VCaP (cell line): ENCODE measurements at regions not wholly inside any gene's neighbourhood (a gene's known extent, or its start where the extent isn't known, plus 50 kb on each side); places are given as distances from the start of the nearest gene placed in this dataset.
"Not testable (repeated sequence)": the region's sequence is repeated elsewhere in the genome, so short reads cannot be mapped to it uniquely, and the experiment has no call there.

ENCODE experiments used
- H3K27ac ChIP-seq: fragments of 450-650 bp; 2 replicates; pipeline ENCODE4 v1.5.1; 2017
- TF ChIP-seq, protein P1 (sequence below): fragments of 450-650 bp; conservative IDR thresholded peaks from 2 replicates; pipeline ENCODE4 v1.5.1; 2017; ENCODE audit warnings: mild to moderate bottlenecking, moderate library complexity

DNA sequence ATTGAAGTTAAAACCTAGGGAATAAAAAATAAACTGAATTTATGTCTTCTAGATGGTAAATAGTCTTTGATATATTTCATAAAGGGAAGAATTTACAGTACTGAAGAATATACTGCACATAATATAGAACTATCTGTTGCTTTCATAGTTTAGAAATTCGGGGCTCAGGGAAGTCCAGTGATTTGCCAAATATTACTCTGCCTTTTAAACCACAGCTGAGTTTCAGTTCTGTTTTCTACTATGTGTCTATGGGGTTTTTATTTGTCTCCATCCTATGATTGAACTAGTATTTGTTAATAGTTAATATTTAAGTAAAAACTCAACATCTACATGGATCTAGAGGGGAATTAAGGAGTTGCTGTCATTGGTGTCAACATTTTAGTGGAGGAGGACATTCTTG, 715.0 kb upstream of the CDH8 start:
- no peak overlapping the region for H3K27ac ChIP-seq

DNA sequence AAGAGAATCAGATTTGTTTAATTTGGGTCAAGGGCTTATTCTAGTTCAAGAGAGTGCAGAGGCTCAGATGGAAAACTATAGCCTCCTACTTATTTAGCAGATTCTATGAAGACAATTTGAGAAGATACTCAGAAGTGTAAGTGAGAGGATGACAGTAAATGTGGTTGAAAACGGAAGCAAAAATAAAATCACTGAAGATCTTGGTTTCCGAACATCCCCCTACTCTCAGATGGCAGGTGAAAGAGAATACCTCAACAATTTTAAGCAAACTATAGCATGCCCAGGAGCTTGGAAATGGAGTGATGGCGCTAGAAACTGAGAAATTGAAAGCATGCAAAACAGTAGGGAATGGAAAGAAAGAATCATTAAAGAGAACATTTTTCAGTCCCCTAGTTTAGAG, 705.5 kb upstream of the CDH8 start:
- H3K27ac ChIP-seq, result no peak overlapping the region
- TF ChIP-seq, protein P1, sequence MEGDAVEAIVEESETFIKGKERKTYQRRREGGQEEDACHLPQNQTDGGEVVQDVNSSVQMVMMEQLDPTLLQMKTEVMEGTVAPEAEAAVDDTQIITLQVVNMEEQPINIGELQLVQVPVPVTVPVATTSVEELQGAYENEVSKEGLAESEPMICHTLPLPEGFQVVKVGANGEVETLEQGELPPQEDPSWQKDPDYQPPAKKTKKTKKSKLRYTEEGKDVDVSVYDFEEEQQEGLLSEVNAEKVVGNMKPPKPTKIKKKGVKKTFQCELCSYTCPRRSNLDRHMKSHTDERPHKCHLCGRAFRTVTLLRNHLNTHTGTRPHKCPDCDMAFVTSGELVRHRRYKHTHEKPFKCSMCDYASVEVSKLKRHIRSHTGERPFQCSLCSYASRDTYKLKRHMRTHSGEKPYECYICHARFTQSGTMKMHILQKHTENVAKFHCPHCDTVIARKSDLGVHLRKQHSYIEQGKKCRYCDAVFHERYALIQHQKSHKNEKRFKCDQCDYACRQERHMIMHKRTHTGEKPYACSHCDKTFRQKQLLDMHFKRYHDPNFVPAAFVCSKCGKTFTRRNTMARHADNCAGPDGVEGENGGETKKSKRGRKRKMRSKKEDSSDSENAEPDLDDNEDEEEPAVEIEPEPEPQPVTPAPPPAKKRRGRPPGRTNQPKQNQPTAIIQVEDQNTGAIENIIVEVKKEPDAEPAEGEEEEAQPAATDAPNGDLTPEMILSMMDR, result no peak

More for the DNA sequence above, 715.0 kb upstream of the CDH8 start:
- TF ChIP-seq, protein P1, result no peak

DNA sequence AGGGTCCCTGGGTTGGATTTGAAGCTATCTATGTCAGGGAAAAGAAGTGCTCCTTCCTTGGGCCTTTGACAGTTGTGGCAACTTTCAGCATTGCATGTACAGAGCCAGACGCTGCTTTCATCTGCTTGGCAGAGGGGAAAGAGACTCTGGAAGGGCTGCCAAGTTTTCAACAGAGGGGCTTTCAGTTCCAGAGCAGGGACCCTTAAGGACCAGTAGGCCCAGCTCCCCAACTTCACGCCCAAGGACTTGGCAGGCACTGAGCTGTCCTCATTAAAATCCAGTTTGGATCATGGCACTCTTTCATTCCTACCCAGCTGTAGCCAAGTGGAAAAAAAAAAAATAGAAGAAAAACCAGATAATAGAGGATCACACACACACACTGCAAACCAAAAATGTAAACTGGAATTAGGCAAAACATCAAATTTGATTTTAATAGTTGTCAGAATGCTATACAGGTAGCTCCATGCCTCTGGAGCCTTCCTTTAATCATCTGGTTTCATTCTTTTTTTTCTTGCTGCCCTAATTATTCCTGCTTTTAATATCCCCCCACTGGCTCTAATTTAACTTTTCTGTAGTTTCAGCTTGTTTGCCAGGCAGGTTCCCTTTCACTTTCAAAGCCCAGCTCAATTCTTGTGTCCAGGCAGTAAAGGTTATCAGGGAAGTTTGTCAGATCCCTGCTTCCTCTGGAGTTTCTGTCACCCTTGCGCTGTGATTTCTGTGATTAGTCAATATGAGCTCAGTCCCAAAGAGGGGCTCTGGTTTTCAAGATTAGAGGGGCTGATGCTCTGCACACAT, 702.6 kb upstream of the CDH8 start:
- TF ChIP-seq, protein P1, result no peak
- H3K27ac ChIP-seq, result no peak overlapping the region

DNA sequence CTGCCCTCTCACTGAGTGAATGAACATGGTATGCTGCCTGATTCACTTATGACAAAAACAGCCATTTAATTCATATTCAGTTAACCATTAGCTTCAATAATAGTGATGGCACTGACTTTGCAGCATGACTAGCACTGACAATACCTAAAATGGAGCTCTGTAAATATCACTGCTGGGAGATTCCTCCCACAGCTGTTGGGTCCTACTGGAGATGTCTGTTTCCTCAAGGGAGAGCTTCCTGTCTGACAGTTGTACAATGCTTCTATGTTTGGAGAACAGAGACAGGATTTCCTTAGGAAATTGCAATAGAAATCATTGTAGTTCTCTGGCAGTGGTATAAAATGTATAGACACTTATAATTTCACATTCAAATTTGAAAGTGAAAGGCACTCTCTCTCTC, 695.9 kb upstream of the CDH8 start:
- TF ChIP-seq, protein P1, result no peak

DNA sequence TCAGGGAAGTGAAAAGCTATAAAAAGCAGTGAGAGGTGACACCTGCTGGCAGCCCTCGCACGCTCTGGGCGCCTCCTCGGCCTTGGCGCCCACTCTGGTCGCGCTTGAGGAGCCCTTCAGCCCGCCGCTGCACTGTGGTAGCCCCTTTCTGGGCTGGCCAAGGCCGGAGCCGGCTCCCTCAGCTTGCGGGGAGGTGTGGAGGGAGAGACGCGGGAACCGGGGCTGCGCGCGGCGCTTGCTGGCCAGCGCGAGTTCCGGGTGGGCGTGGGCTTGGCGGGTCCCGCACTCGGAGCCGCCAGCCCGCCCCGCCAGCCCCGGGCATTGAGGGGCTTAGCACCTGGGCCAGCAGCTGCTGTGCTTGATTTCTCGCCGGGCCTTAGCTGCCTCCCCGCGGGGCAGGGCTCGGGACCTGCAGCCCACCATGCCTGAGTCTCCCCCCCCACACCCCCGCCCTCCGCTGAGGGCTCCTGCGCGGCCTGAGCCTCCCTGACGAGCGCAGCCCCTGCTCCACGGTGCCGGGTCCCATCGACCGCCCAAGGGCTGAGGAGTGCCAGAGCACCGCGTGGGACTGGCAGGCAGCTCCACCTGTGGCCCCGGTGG, 688.5 kb upstream of the CDH8 start:
- not testable (repeated sequence) for H3K27ac ChIP-seq

More for the DNA sequence above, 695.9 kb upstream of the CDH8 start:
- H3K27ac ChIP-seq, result no peak overlapping the region

DNA sequence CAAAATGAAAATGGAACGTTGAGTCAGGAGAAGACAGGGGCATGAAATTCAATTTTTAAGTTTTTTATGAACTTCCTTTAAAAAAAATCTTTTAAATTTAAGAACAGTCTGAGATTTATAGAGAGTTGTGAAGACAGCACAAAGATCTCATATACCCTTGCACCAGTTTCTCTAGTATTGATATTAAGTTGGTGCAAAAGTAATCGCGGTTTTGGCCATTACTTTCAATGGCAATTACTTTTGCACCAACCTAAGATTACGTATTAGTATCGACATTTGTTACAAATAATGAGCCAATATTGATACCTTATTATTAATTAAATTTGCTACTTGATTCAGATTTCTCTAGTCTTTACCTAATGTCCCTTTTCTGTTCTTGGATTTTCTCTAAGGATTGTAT, 684.4 kb upstream of the CDH8 start:
- TF ChIP-seq, protein P1, result no peak
- no peak overlapping the region for H3K27ac ChIP-seq

DNA sequence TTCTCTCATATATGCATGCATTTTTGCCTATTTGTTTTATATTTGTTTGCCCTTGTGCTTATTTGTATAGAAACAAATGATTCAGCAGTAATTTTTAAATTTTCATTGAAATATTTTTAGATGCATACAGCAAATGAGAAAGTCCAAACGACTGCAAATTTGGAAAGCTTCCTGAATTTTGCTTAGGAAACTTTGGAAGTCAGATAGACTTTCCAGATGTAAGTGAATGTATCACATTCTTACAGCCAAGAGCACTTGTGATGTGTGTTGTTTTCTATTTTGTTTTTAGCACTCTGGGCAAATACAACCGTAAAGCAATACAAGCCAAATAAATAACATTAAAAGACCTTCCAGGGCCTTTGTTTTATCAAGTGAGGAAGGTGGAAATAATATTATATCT, 680.8 kb upstream of the CDH8 start:
- H3K27ac ChIP-seq, result no peak overlapping the region
- TF ChIP-seq, protein P1, result no peak

DNA sequence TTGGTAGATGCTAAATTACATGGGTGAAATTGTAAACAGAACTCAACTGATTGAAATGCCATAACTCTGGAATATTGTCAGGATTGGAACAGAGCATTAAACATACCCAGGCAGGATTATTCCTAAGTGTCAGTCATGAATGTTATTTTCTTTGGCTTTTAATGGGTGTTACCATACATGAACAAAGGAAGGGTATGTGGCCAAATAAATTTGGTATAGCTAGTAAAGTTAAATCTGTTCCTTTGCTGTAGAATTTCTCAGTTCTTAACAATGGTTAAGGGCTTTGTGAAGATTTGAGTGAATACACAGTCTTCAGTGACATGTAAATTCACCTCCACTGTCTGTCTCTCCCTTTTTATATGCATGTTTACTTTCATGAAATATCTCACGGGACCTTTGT, 679.5 kb upstream of the CDH8 start:
- TF ChIP-seq, protein P1, result no peak

More for the DNA sequence above, 679.5 kb upstream of the CDH8 start:
- no peak overlapping the region for H3K27ac ChIP-seq
